ENCODE measurements at regions not wholly inside any gene's neighbourhood (a gene's known extent, or its start where the extent isn't known, plus 50 kb on each side); places are given as distances from the start of the nearest gene placed in this dataset.

DNA sequence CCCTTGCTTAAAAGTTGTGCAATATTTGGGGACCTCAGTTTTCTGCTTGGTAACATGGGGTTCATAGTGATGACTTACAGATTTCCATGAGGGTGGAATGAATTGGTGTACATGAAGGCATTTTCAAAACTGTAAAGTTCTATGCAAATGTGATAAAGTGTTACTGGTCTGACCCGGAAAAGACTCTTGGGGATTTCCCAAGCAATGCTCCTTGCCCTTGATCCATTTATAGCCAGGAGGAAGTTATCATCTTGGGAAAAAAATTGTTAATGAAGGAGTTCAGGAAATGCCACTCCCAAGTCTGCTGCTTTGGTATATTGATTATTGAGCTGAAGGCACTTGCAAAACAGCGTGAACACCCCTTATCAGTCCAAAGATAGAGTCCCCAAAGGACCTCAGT is 96.3 kb upstream of the ZPBP start:
- H3K36me3 Mint-ChIP-seq (ENCODE audit: low read depth) = no peaks in the 10 kb centered on the region
- TF ChIP-seq, protein P1, sequence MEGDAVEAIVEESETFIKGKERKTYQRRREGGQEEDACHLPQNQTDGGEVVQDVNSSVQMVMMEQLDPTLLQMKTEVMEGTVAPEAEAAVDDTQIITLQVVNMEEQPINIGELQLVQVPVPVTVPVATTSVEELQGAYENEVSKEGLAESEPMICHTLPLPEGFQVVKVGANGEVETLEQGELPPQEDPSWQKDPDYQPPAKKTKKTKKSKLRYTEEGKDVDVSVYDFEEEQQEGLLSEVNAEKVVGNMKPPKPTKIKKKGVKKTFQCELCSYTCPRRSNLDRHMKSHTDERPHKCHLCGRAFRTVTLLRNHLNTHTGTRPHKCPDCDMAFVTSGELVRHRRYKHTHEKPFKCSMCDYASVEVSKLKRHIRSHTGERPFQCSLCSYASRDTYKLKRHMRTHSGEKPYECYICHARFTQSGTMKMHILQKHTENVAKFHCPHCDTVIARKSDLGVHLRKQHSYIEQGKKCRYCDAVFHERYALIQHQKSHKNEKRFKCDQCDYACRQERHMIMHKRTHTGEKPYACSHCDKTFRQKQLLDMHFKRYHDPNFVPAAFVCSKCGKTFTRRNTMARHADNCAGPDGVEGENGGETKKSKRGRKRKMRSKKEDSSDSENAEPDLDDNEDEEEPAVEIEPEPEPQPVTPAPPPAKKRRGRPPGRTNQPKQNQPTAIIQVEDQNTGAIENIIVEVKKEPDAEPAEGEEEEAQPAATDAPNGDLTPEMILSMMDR (IDR thresholded peaks at IDR 0.05) = no peak
- DNase-seq (ENCODE audit: low spot score) = no peak
- no peaks in the 10 kb centered on the region for H3K4me1 Mint-ChIP-seq (ENCODE audit: low read depth)
- H3K27me3 Mint-ChIP-seq (ENCODE audit: low read depth) = peaks cover 4% of the 10 kb centered on the region
- no peak overlapping the region for H3K27ac Mint-ChIP-seq (ENCODE audit: unreplicated experiment)
- no peak overlapping the region for H3K4me3 Mint-ChIP-seq (ENCODE audit: unreplicated experiment)
- peaks cover 8% of the 10 kb centered on the region for H3K9me3 Mint-ChIP-seq (ENCODE audit: low read depth)

DNA sequence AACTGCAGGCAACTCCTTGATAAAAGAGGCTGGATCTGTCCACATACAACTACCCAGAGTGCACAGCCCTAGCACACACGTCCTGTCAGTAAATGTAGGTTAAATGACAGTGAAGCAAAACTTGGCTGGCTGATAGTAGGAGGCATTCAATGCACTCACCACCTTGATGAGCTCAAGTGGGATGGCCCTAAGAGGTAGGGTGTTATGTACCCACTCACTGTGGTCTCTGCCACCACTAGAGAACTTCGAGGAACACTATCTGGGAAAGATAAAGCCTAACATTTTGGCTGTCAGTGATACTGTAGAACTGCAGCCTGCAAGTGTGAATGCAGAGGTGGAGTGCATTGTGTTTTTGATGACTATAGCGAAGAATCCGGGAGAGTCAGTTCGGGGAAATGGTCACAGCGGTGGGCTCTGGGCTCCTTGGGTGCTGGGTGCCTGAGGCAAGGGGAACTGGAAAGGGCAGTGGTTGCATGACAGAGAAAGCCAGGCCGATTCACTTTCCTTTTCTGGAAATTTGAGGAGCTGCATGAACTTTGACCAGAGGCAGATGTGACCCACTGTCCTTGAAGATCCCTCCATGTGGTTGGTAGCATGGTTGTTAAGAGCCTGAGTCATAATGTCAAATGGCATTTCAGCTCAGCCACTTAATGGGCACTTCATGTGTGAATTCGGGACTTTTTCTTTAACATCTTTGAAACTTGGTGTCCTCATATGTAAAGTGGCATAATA is 93.1 kb upstream of the ZPBP start:
- Mint-ChIP-seq H3K27me3 (ENCODE audit: low read depth) (peaks cover 4% of the 10 kb centered on the region), H3K9me3 (ENCODE audit: low read depth) (peaks cover 8% of the 10 kb centered on the region), H3K36me3 (ENCODE audit: low read depth) (no peaks in the 10 kb centered on the region), H3K4me1 (ENCODE audit: low read depth) (no peaks in the 10 kb centered on the region), H3K4me3 (ENCODE audit: unreplicated experiment) (no peak overlapping the region), H3K27ac (ENCODE audit: unreplicated experiment) (no peak overlapping the region)
- TF ChIP-seq, protein P1 (IDR thresholded peaks at IDR 0.05) = no peak
- DNase-seq (ENCODE audit: low spot score) = no peak

DNA sequence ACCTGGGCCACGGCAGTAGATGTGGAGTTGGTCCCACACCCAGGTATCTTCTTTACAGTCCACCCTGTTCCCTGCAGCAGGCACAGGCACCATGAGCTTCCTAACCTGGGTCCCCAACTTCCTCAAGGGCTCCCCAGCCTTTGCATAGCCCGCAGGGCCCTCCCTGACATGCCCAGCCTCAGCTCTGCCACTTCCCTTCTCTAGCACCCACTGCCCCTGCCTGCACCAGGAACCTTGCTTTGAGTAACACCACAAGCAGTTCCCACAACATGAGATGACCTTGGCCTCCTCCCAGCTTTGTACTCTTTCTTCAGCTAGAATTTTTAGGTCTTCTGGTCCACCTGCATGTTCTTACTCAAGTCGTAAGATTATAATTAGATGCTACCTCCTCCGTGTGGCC is 92.2 kb upstream of the ZPBP start:
- Mint-ChIP-seq H3K4me1 (ENCODE audit: low read depth) (no peaks in the 10 kb centered on the region), H3K36me3 (ENCODE audit: low read depth) (no peaks in the 10 kb centered on the region), H3K4me3 (ENCODE audit: unreplicated experiment) (no peak overlapping the region), H3K27ac (ENCODE audit: unreplicated experiment) (no peak overlapping the region), H3K9me3 (ENCODE audit: low read depth) (peaks cover 8% of the 10 kb centered on the region), H3K27me3 (ENCODE audit: low read depth) (peaks cover 3% of the 10 kb centered on the region)
- no peak for DNase-seq (ENCODE audit: low spot score)
- TF ChIP-seq, protein P1 (IDR thresholded peaks at IDR 0.05) = no peak

DNA sequence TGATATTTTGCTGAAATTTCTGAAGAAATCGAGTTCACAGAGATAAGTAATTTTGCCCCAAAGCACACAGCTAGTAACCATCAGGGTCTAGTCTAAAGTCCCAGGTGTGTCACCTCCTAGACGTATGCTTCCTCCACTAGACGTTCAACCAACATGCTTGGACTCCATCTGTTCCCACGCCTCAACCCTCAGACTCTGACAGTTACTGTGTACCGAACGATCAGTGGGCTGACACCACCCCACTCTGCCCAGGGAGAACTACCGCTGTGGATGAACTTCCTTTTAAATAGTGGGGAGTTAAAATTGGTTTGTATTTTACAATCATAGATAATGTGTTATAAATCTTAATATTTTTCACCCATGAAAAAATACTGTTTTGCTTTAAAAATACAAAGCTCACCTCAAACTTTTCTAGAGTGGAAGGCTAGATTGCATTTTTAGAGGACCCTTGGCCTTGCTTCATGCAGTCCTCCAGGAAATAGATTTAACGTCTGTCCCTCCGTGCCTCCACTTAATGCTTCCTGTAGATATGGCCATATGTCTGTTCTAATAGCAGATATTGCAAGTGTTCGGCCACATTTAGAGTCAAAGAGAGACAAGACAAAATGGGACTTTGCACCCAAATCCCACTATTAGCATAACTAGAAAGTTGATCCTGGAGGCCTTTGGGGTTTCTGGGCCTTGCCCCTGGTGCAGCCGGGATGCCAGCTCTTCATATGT is 91.4 kb upstream of the ZPBP start:
- peaks cover 8% of the 10 kb centered on the region for H3K9me3 Mint-ChIP-seq (ENCODE audit: low read depth)
- no peaks in the 10 kb centered on the region for H3K4me1 Mint-ChIP-seq (ENCODE audit: low read depth)
- H3K36me3 Mint-ChIP-seq (ENCODE audit: low read depth) = no peaks in the 10 kb centered on the region
- peaks cover 5% of the 10 kb centered on the region for H3K27me3 Mint-ChIP-seq (ENCODE audit: low read depth)
- no peak for DNase-seq (ENCODE audit: low spot score)
- no peak overlapping the region for H3K4me3 Mint-ChIP-seq (ENCODE audit: unreplicated experiment)
- H3K27ac Mint-ChIP-seq (ENCODE audit: unreplicated experiment) = no peak overlapping the region
- TF ChIP-seq, protein P1 (IDR thresholded peaks at IDR 0.05) = no peak

DNA sequence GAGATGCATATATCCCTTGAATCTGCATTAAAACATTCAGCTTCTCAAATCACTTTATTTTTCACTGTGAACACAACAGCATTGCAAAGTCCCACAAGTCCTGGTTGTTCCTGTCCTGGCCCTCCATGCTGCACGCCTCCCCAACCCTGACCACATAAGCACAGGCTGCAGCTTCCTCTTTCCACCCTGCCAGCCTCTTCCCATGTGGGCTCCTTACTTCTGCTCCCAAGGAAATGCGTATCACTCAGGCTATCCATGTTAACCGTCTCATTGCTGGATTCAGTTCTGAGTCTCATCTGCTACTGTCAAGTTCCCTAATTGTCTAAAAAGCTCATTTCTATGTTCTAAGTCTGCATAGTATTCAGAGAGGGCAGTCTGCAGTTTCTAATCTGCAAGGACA is 89.7 kb upstream of the ZPBP start:
- H3K4me3 Mint-ChIP-seq (ENCODE audit: unreplicated experiment) = no peak overlapping the region
- DNase-seq (ENCODE audit: low spot score) = no peak
- TF ChIP-seq, protein P1 (IDR thresholded peaks at IDR 0.05) = no peak
- no peaks in the 10 kb centered on the region for H3K36me3 Mint-ChIP-seq (ENCODE audit: low read depth)
- no peaks in the 10 kb centered on the region for H3K9me3 Mint-ChIP-seq (ENCODE audit: low read depth)
- peaks cover 4% of the 10 kb centered on the region for H3K27me3 Mint-ChIP-seq (ENCODE audit: low read depth)
- no peaks in the 10 kb centered on the region for H3K4me1 Mint-ChIP-seq (ENCODE audit: low read depth)
- H3K27ac Mint-ChIP-seq (ENCODE audit: unreplicated experiment) = no peak overlapping the region

Measured in chondrocyte (in vitro differentiated cells).